Transverse colon (tissue), 4 donors: ENCODE measurements at regions not wholly inside any gene's neighbourhood (a gene's known extent, or its start where the extent isn't known, plus 50 kb on each side); places are given as distances from the start of the nearest gene placed in this dataset.

ENCODE experiments used
- DNase-seq: peaks from one replicate; pipeline ENCODE4 v3.0.0-alpha.2; 2019
- H3K27ac ChIP-seq, 4 donors: fragments of 200-600 bp; sonication (generic); 2 replicates each; pipeline ENCODE4 v1.5.1; 2016 to 2018; ENCODE audit warnings: inconsistent platforms in 4 of 4
- H3K27me3 ChIP-seq: fragments of 200-600 bp; sonication (generic); 2 replicates; pipeline ENCODE4 v1.5.1; 2017; ENCODE audit warnings: inconsistent platforms
- H3K36me3 ChIP-seq, 4 donors: fragments of 200-600 bp; sonication (generic); 2 replicates each; pipeline ENCODE4 v1.5.1; 2017 to 2019; ENCODE audit warnings: inconsistent platforms in 4 of 4
- H3K4me1 ChIP-seq, 4 donors: fragments of 200-600 bp; sonication (generic); 2 replicates each; pipeline ENCODE4 v1.5.1; 2017 to 2020; ENCODE audit warnings: inconsistent platforms in 4 of 4
- H3K4me3 ChIP-seq, 4 donors: fragments of 200-600 bp; sonication (generic); 1 replicate in 1 of 4; 2 replicates in 3 of 4; pipeline versions ENCODE4 v1.5.1 to v1.6.1; 2017 to 2019; ENCODE audit warnings: inconsistent platforms in 4 of 4
- H3K9me3 ChIP-seq, 2 donors: fragments of 200-600 bp; sonication (generic); 2 replicates each; pipeline ENCODE4 v1.5.1; 2017 to 2019; ENCODE audit warnings: inconsistent platforms in 2 of 2
- EP300 ChIP-seq: sonication (generic); formaldehyde crosslinking; IDR thresholded peaks from one replicate; pipeline ENCODE4 v1.6.1; 2017; ENCODE audit warnings: antibody characterized with exemption, low read depth
- POLR2A ChIP-seq: fragments of 450-650 bp; IDR thresholded peaks from one replicate; pipeline ENCODE4 v1.6.1; 2016; ENCODE audit warnings: antibody characterized with exemption, mild to moderate bottlenecking, moderate library complexity
- POLR2AphosphoS5 ChIP-seq, 3 donors: sonication (generic); formaldehyde crosslinking; IDR thresholded peaks; one replicate each; pipeline ENCODE4 v1.6.1; 2016; ENCODE audit warnings: antibody characterized with exemption in 3 of 3
- WGBS, 2 donors: methylation state at CpG; one replicate each; pipeline ENCODE4 v1.1.5; 2018; ENCODE audit warnings: low coverage in 1 of 2; 5-methylcytosine and 5-hydroxymethylcytosine counted together
- in situ Hi-C, 4 donors: fragments of 200-750 bp; cut with MboI; loops; one replicate each; pipeline versions ENCODE4 v1.15.0 to v1.15.1; 2017; ENCODE audit warnings: low sequenced_read_pairs in 3 of 4, low pct_ligation_motif_present in 1 of 4, low pct_unique_long_range_greater_than_20kb in 1 of 4
- intact Hi-C: fragments of 100-400 bp; cut with DNase I; formaldehyde crosslinking; loops from one replicate; pipeline ENCODE4 v1.15.1; 2023; ENCODE audit warnings: low total_unique reads
- TF ChIP-seq, protein P1 (sequence below), 5 experiments: fragments of 200-600 bp in 3 of 5; fragments of 450-650 bp in 2 of 5; sonication (generic) in 3 of 5; IDR thresholded peaks; 1 replicate in 2 of 5; 2 replicates in 3 of 5; pipeline ENCODE4 v1.5.1; 2016 to 2017; ENCODE audit warnings: antibody characterized with exemption in 5 of 5, inconsistent platforms in 3 of 5, mild to moderate bottlenecking in 2 of 5, moderate library complexity in 1 of 5

DNA sequence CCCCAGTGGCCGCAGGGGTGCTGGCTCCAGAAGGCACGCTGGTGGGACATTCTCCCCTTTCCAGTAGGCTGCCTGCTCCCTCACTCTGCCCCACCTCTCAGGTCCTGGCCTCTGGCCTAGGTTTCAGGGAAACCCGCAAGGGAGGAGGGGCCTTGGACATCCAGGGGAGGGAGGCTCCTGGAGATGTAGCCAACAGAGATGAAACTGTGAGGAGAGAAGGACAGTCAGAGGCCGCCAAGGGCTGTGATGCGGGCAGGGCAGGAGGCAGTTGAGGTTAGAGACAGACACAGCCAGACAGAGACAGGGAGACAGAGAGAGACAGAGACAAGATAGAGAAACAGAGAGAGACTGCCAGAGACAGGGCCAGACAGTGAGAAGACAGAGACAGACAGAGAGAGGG lies 127.7 kb downstream of the UQCRFS1 start:
- no peaks in the 10 kb centered on the region for H3K4me1 ChIP-seq
- no peak for TF ChIP-seq POLR2AphosphoS5 (IDR thresholded peaks at IDR 0.05)
- TF ChIP-seq, protein P1, sequence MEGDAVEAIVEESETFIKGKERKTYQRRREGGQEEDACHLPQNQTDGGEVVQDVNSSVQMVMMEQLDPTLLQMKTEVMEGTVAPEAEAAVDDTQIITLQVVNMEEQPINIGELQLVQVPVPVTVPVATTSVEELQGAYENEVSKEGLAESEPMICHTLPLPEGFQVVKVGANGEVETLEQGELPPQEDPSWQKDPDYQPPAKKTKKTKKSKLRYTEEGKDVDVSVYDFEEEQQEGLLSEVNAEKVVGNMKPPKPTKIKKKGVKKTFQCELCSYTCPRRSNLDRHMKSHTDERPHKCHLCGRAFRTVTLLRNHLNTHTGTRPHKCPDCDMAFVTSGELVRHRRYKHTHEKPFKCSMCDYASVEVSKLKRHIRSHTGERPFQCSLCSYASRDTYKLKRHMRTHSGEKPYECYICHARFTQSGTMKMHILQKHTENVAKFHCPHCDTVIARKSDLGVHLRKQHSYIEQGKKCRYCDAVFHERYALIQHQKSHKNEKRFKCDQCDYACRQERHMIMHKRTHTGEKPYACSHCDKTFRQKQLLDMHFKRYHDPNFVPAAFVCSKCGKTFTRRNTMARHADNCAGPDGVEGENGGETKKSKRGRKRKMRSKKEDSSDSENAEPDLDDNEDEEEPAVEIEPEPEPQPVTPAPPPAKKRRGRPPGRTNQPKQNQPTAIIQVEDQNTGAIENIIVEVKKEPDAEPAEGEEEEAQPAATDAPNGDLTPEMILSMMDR (IDR thresholded peaks at IDR 0.05): no peak
- TF ChIP-seq POLR2A: no peak
- no peak for TF ChIP-seq EP300
- no peak for DNase-seq
- no peak overlapping the region for H3K27ac ChIP-seq
- no peaks in the 10 kb centered on the region for H3K36me3 ChIP-seq
- in situ Hi-C loops (no loop called here), intact Hi-C loops (no loop called here)
- H3K4me3 ChIP-seq: no peak overlapping the region
- H3K27me3 ChIP-seq: no peaks in the 10 kb centered on the region
- 56 to 80% methylated on average over 2 to 5 of the region's 5 CpGs for WGBS, 2 donors
- H3K9me3 ChIP-seq: no peaks in the 10 kb centered on the region

GRCh38 chr19:29084266-29084665 lies 128.7 kb downstream of the UQCRFS1 start:
- 49 to 63% methylated on average over 5 to 9 of the region's 9 CpGs for WGBS, 2 donors
- intact Hi-C loops (no loop called here), in situ Hi-C loops (no loop called here)
- no peaks in the 10 kb centered on the region for H3K9me3 ChIP-seq
- DNase-seq: no peak
- H3K27ac ChIP-seq: no peak overlapping the region
- H3K36me3 ChIP-seq: no peaks in the 10 kb centered on the region
- no peaks in the 10 kb centered on the region for H3K27me3 ChIP-seq
- TF ChIP-seq, protein P1 (IDR thresholded peaks at IDR 0.05): no peak
- TF ChIP-seq EP300 (no peak), POLR2A (no peak), POLR2AphosphoS5 (IDR thresholded peaks at IDR 0.05) (no peak)
- no peak overlapping the region for H3K4me3 ChIP-seq
- no peaks in the 10 kb centered on the region for H3K4me1 ChIP-seq

DNA sequence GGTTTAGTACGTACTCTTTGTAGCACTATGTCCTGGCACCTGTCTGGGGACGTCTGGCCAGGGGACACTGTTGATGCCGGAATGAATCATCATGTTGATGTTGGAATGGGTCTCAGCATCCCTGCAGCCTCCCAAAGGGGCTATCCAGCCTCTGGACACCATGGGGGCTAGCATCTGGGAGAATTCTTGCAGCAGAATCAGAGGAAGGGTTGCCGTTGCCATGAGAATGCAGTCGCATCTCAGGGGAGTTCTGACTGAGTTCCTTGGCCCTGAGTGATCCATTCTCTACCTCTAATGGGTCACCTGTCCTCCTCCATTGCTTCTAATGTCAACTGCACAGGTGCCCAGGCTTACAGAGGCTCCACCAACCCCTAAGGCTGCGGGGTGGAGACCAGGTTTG lies 129.1 kb downstream of the UQCRFS1 start:
- in situ Hi-C loops (no loop called here), intact Hi-C loops (no loop called here)
- no peak for TF ChIP-seq POLR2A
- no peak for TF ChIP-seq POLR2AphosphoS5 (IDR thresholded peaks at IDR 0.05)
- no peak for TF ChIP-seq EP300
- TF ChIP-seq, protein P1 (IDR thresholded peaks at IDR 0.05): no peak
- no peaks in the 10 kb centered on the region for H3K36me3 ChIP-seq
- DNase-seq: no peak
- WGBS, 2 donors: 85 to 100% methylated on average over 4 to 6 of the region's 6 CpGs
- no peak overlapping the region for H3K4me3 ChIP-seq
- H3K4me1 ChIP-seq: no peaks in the 10 kb centered on the region
- H3K27me3 ChIP-seq: no peaks in the 10 kb centered on the region
- H3K27ac ChIP-seq: no peak overlapping the region
- no peaks in the 10 kb centered on the region for H3K9me3 ChIP-seq

DNA sequence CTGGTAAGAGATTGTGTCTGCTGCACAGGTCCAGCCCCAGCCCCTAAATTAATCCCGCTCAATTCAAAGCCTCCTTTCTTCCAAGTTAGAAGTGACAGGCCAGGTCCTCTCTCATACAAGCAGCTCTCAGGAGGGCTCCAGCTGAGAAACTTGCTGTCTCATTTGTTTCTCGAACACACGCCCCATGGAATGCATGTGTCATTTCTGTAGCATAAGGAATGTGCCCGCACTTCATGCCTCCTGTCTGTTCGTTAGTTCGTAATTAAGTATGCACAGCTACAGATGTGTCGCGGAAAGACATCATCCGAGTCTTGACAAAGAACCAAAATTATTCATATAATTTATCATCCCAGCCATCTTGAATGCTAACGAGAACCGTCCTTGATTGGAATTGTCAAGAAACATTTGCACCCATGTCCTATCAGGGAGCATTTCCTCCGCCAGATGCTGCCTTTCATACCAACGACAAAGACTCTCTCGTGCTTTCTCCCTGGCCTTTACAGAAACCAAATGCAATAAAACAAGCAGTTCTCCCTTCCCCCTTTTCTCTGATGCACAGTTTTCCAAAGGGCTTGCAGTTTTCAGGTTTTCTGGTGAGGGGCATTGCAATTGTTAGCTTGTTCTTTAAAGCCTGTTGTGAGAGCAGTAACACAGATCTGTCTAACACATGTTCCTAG lies 133.5 kb downstream of the UQCRFS1 start:
- no peak for DNase-seq
- TF ChIP-seq POLR2AphosphoS5 (IDR thresholded peaks at IDR 0.05) (no peak), POLR2A (no peak), EP300 (no peak)
- TF ChIP-seq, protein P1 (IDR thresholded peaks at IDR 0.05): no peak
- no peaks in the 10 kb centered on the region for H3K36me3 ChIP-seq
- intact Hi-C loops (no loop called here), in situ Hi-C loops (no loop called here)
- no peak overlapping the region for H3K27ac ChIP-seq
- H3K4me1 ChIP-seq: no peaks in the 10 kb centered on the region
- no peak overlapping the region for H3K4me3 ChIP-seq
- no peaks in the 10 kb centered on the region for H3K9me3 ChIP-seq
- H3K27me3 ChIP-seq: no peaks in the 10 kb centered on the region
- 72 to 86% methylated on average over 9 to 14 of the region's 14 CpGs for WGBS, 2 donors
